ENCODE measurements at regions not wholly inside any gene's neighbourhood (a gene's known extent, or its start where the extent isn't known, plus 50 kb on each side); places are given as distances from the start of the nearest gene placed in this dataset.
"Not testable (repeated sequence)": the region's sequence is repeated elsewhere in the genome, so short reads cannot be mapped to it uniquely, and the experiment has no call there.

- H3K9me3 Mint-ChIP-seq, H3K27ac Mint-ChIP-seq, H3K36me3 Mint-ChIP-seq, H3K27me3 Mint-ChIP-seq, H3K4me3 Mint-ChIP-seq, DNase-seq: not testable (repeated sequence)
- H3K4me1 Mint-ChIP-seq: peaks cover 63% of the 10 kb centered on the region
These were observed 156.6 kb upstream of the TBL1XR1 start for GRCh38 chr3:177353879-177354278.

- no peak for DNase-seq
- H3K9me3 Mint-ChIP-seq: no peaks in the 10 kb centered on the region
- no peak overlapping the region for H3K27ac Mint-ChIP-seq
- H3K4me3 Mint-ChIP-seq: no peak overlapping the region
- H3K36me3 Mint-ChIP-seq: peaks cover 1% of the 10 kb centered on the region
- no peaks in the 10 kb centered on the region for H3K27me3 Mint-ChIP-seq
- H3K4me1 Mint-ChIP-seq: peaks cover 64% of the 10 kb centered on the region
These were observed 157.2 kb upstream of the TBL1XR1 start for GRCh38 chr3:177354466-177354865.

- Mint-ChIP-seq H3K27ac (peak overlapping the region; percentile 35), H3K4me3 (no peak overlapping the region), H3K9me3 (no peaks in the 10 kb centered on the region), H3K4me1 (peaks cover 67% of the 10 kb centered on the region), H3K27me3 (peaks cover 3% of the 10 kb centered on the region), H3K36me3 (no peaks in the 10 kb centered on the region)
- no peak for DNase-seq
These were observed 158.8 kb upstream of the TBL1XR1 start for GRCh38 chr3:177356113-177356512.

- H3K27ac Mint-ChIP-seq: peak overlapping the region; percentile 92
- peaks cover 3% of the 10 kb centered on the region for H3K27me3 Mint-ChIP-seq
- no peak for DNase-seq
- no peaks in the 10 kb centered on the region for H3K36me3 Mint-ChIP-seq
- H3K4me3 Mint-ChIP-seq: no peak overlapping the region
- H3K4me1 Mint-ChIP-seq: peaks cover 66% of the 10 kb centered on the region
- H3K9me3 Mint-ChIP-seq: no peaks in the 10 kb centered on the region
These were observed 159.7 kb upstream of the TBL1XR1 start for GRCh38 chr3:177356952-177357351.

- Mint-ChIP-seq H3K4me1 (peaks cover 61% of the 10 kb centered on the region), H3K36me3 (no peaks in the 10 kb centered on the region), H3K9me3 (no peaks in the 10 kb centered on the region), H3K4me3 (peak overlapping the region; percentile 76), H3K27me3 (peaks cover 3% of the 10 kb centered on the region), H3K27ac (peak overlapping the region; percentile 92)
- DNase-seq: no peak
These were observed 160.2 kb upstream of the TBL1XR1 start for GRCh38 chr3:177357352-177358090.

GRCh38 chr3:177358091-177358976 is 161.1 kb upstream of the TBL1XR1 start:
- H3K4me1 Mint-ChIP-seq: peaks cover 57% of the 10 kb centered on the region
- H3K27ac Mint-ChIP-seq: peak overlapping the region; percentile 92
- DNase-seq: peak; percentile 75
- peaks cover 3% of the 10 kb centered on the region for H3K27me3 Mint-ChIP-seq
- peak overlapping the region; percentile 76 for H3K4me3 Mint-ChIP-seq
- H3K36me3 Mint-ChIP-seq: no peaks in the 10 kb centered on the region
- H3K9me3 Mint-ChIP-seq: no peaks in the 10 kb centered on the region

- peak; percentile 54 for DNase-seq
- Mint-ChIP-seq H3K27me3 (peaks cover 3% of the 10 kb centered on the region), H3K4me1 (peaks cover 57% of the 10 kb centered on the region), H3K36me3 (no peaks in the 10 kb centered on the region), H3K27ac (peak overlapping the region; percentile 92), H3K9me3 (no peaks in the 10 kb centered on the region), H3K4me3 (peak overlapping the region; percentile 76)
These were observed 161.8 kb upstream of the TBL1XR1 start for GRCh38 chr3:177358977-177359592.

GRCh38 chr3:177359593-177360357 is 162.5 kb upstream of the TBL1XR1 start:
- H3K36me3 Mint-ChIP-seq: no peaks in the 10 kb centered on the region
- peak overlapping the region; percentile 92 for H3K27ac Mint-ChIP-seq
- peaks cover 57% of the 10 kb centered on the region for H3K4me1 Mint-ChIP-seq
- peak; percentile 94 for DNase-seq
- H3K4me3 Mint-ChIP-seq: peak overlapping the region; percentile 76
- peaks cover 3% of the 10 kb centered on the region for H3K27me3 Mint-ChIP-seq
- H3K9me3 Mint-ChIP-seq: no peaks in the 10 kb centered on the region

GRCh38 chr3:177361081-177361938 is 164.0 kb upstream of the TBL1XR1 start:
- peaks cover 53% of the 10 kb centered on the region for H3K4me1 Mint-ChIP-seq
- no peaks in the 10 kb centered on the region for H3K36me3 Mint-ChIP-seq
- H3K4me3 Mint-ChIP-seq: peak overlapping the region; percentile 76
- H3K27ac Mint-ChIP-seq: peak overlapping the region; percentile 92
- no peaks in the 10 kb centered on the region for H3K9me3 Mint-ChIP-seq
- no peak for DNase-seq
- H3K27me3 Mint-ChIP-seq: peaks cover 3% of the 10 kb centered on the region

- no peaks in the 10 kb centered on the region for H3K9me3 Mint-ChIP-seq
- H3K27me3 Mint-ChIP-seq: peaks cover 3% of the 10 kb centered on the region
- no peaks in the 10 kb centered on the region for H3K36me3 Mint-ChIP-seq
- DNase-seq: no peak
- H3K4me1 Mint-ChIP-seq: peaks cover 43% of the 10 kb centered on the region
- H3K27ac Mint-ChIP-seq: no peak overlapping the region
- no peak overlapping the region for H3K4me3 Mint-ChIP-seq
These were observed 165.3 kb upstream of the TBL1XR1 start for GRCh38 chr3:177362626-177363025.

- peaks cover 3% of the 10 kb centered on the region for H3K27me3 Mint-ChIP-seq
- no peak overlapping the region for H3K4me3 Mint-ChIP-seq
- H3K27ac Mint-ChIP-seq: no peak overlapping the region
- no peaks in the 10 kb centered on the region for H3K9me3 Mint-ChIP-seq
- peaks cover 27% of the 10 kb centered on the region for H3K4me1 Mint-ChIP-seq
- no peaks in the 10 kb centered on the region for H3K36me3 Mint-ChIP-seq
- DNase-seq: no peak
These were observed 167.0 kb upstream of the TBL1XR1 start for GRCh38 chr3:177364236-177364635.

GRCh38 chr3:177365294-177365693 is 168.0 kb upstream of the TBL1XR1 start:
- H3K27ac Mint-ChIP-seq, H3K9me3 Mint-ChIP-seq: not testable (repeated sequence)
- H3K4me1 Mint-ChIP-seq: peaks cover 18% of the 10 kb centered on the region

GRCh38 chr3:177367788-177368187 is 170.5 kb upstream of the TBL1XR1 start:
- no peaks in the 10 kb centered on the region for H3K36me3 Mint-ChIP-seq
- peaks cover 2% of the 10 kb centered on the region for H3K4me1 Mint-ChIP-seq
- H3K4me3 Mint-ChIP-seq: no peak overlapping the region
- H3K9me3 Mint-ChIP-seq: no peaks in the 10 kb centered on the region
- no peaks in the 10 kb centered on the region for H3K27me3 Mint-ChIP-seq
- H3K27ac Mint-ChIP-seq: no peak overlapping the region
- no peak for DNase-seq

More at GRCh38 chr3:177365294-177365693, 168.0 kb upstream of the TBL1XR1 start:
- not testable (repeated sequence) for DNase-seq, H3K4me3 Mint-ChIP-seq, H3K36me3 Mint-ChIP-seq, H3K27me3 Mint-ChIP-seq
